NT2/D1 (cell line): ENCODE measurements at regions not wholly inside any gene's neighbourhood (a gene's known extent, or its start where the extent isn't known, plus 50 kb on each side); places are given as distances from the start of the nearest gene placed in this dataset.

Experiments used
- YY1 ChIP-seq: IDR thresholded peaks from 2 replicates; pipeline ENCODE4 v1.6.1; 2011; ENCODE audit not compliant: insufficient read length, insufficient read depth
- ZNF274 ChIP-seq: IDR thresholded peaks from 2 replicates; pipeline ENCODE4 v1.6.1; 2011; ENCODE audit warnings: mild to moderate bottlenecking, low read depth, low read length

DNA sequence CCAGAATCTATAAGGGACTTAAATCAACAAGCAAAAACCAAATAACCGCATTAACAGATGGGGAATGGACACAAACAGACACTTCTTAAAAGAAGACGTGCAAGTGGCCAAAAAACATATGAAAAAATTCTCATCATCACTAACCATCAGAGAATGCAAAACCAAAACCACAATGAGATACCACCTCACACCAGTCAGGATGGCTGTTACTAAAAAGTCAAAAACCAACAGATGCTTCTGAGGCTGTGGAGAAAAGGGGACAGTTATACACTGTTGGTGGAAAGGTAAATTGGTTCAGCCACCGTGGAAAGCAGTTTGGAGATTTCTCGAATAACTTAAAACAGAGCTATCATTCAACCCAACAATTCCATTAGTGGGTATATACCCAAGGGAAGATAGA is 124.9 kb upstream of the OLIG2 start:
- no peak for TF ChIP-seq ZNF274
- no peak for TF ChIP-seq YY1
